Mesendoderm (in vitro differentiated cells): ENCODE measurements at regions not wholly inside any gene's neighbourhood (a gene's known extent, or its start where the extent isn't known, plus 50 kb on each side); places are given as distances from the start of the nearest gene placed in this dataset.
A peak's percentile ranks its signal among the peaks of the same experiment; 100 is the strongest.

ENCODE experiments used
- DNase-seq: peaks from one replicate; pipeline ENCODE4 v3.0.0; 2013
- H2AK5ac ChIP-seq: 2 replicates; pipeline ENCODE4 v1.6.1; 2013; ENCODE audit warnings: low read length, inconsistent platforms
- H2BK120ac ChIP-seq: 2 replicates; pipeline ENCODE4 v1.6.1; 2013; ENCODE audit warnings: low read depth, mild to moderate bottlenecking, low read length, moderate library complexity, mixed read lengths
- H2BK15ac ChIP-seq: replicated peaks from 2 replicates; pipeline ENCODE4 v1.6.1; 2013; ENCODE audit warnings: low read depth, mild to moderate bottlenecking, moderate library complexity
- H2BK5ac ChIP-seq: 2 replicates; pipeline ENCODE4 v1.6.1; 2013; ENCODE audit warnings: low read length, inconsistent platforms
- H3K18ac ChIP-seq: 2 replicates; pipeline ENCODE4 v1.6.1; 2013; ENCODE audit warnings: mild to moderate bottlenecking, low read length, mixed read lengths
- H3K23ac ChIP-seq: one replicate; pipeline ENCODE4 v1.6.1; 2013; ENCODE audit warnings: low read length
- H3K27ac ChIP-seq: 2 replicates; pipeline ENCODE4 v1.5.1; 2013; ENCODE audit warnings: low read depth, mild to moderate bottlenecking, inconsistent platforms, low read length, moderate library complexity
- H3K27me3 ChIP-seq: 2 replicates; pipeline ENCODE4 v1.6.1; 2013; ENCODE audit warnings: low read length, control low read depth, mild to moderate bottlenecking, inconsistent platforms; ENCODE audit not compliant: insufficient read depth, poor library complexity
- H3K36me3 ChIP-seq: 2 replicates; pipeline ENCODE4 v1.6.1; 2013; ENCODE audit warnings: low read length, inconsistent platforms; ENCODE audit not compliant: control insufficient read depth, insufficient read depth
- H3K4ac ChIP-seq: one replicate; pipeline ENCODE4 v1.6.1; 2013; ENCODE audit warnings: low read depth, mild to moderate bottlenecking, low read length, moderate library complexity
- H3K4me1 ChIP-seq: 2 replicates; pipeline ENCODE4 v1.6.1; 2013; ENCODE audit warnings: low read depth, low read length, inconsistent platforms; ENCODE audit not compliant: control insufficient read depth
- H3K4me2 ChIP-seq: 2 replicates; pipeline ENCODE4 v1.6.1; 2013; ENCODE audit warnings: low read length
- H3K4me3 ChIP-seq: 2 replicates; pipeline ENCODE4 v1.5.1; 2013; ENCODE audit warnings: mild to moderate bottlenecking, low read length
- H3K56ac ChIP-seq: one replicate; pipeline ENCODE4 v1.6.1; 2013; ENCODE audit warnings: low read length
- H3K79me1 ChIP-seq: 2 replicates; pipeline ENCODE4 v1.6.1; 2013; ENCODE audit warnings: low read length, inconsistent platforms
- H3K79me2 ChIP-seq: 2 replicates; pipeline ENCODE4 v1.6.1; 2013; ENCODE audit warnings: mild to moderate bottlenecking, low read length; ENCODE audit not compliant: control insufficient read depth, insufficient read depth
- H3K9ac ChIP-seq: 2 replicates; pipeline ENCODE4 v1.6.1; 2013; ENCODE audit warnings: low read length, inconsistent platforms
- H4K5ac ChIP-seq: one replicate; pipeline ENCODE4 v1.6.1; 2013; ENCODE audit warnings: low read length
- H4K8ac ChIP-seq: one replicate; pipeline ENCODE4 v1.6.1; 2013; ENCODE audit warnings: low read depth, mild to moderate bottlenecking, control low read depth, low read length, moderate library complexity
- WGBS: extraction: QIAGEN DNeasy Blood & Tissue Kit; methylation state at CpG from one replicate; pipeline ENCODE4 v1.1.7; 2013; ENCODE audit warnings: low lambda C conversion rate, missing lambda C conversion rate; ENCODE audit not compliant: insufficient coverage; ENCODE audit errors: extremely low coverage; 5-methylcytosine and 5-hydroxymethylcytosine counted together

- Histone ChIP-seq H3K79me2 (no peaks in the 10 kb centered on the region), H3K4ac (no peak overlapping the region), H3K4me1 (no peaks in the 10 kb centered on the region), H3K23ac (no peak overlapping the region), H4K5ac (no peak overlapping the region), H3K27ac (no peak overlapping the region), H4K8ac (no peak overlapping the region), H3K56ac (no peak overlapping the region), H3K27me3 (no peaks in the 10 kb centered on the region), H3K79me1 (no peaks in the 10 kb centered on the region), H2BK5ac (no peak overlapping the region), H2BK120ac (no peak overlapping the region), H3K9ac (no peak overlapping the region), H2AK5ac (no peak overlapping the region), H3K36me3 (no peaks in the 10 kb centered on the region), H2BK15ac (no peak overlapping the region), H3K18ac (no peak overlapping the region), H3K4me2 (no peak overlapping the region), H3K4me3 (no peak overlapping the region)
- DNase-seq: no peak
- no CpG with 5 or more reads among the region's 5 CpGs for WGBS
Measured at GRCh38 chr9:99624499-99625233, 197.0 kb upstream of the NR4A3 start.

DNA sequence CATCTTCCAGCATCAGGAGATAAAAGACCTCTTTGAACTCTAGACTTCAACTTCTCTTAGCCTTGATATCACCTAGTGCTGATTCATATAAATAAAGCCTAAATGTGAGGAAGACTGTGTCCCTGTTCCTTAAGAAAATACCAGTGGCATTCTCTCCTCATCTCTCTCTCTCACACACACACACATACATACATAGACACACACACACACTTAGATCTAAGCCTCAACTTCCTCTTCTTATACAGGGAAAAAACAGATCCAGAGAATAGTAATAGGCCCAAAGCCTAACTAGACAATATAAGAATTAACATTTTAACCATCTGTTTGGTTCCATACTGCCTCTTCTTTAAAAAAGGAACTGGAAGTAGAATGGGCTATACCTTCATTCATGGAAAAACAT is 195.3 kb upstream of the NR4A3 start:
- no peaks in the 10 kb centered on the region for H3K27me3 ChIP-seq
- no peaks in the 10 kb centered on the region for H3K79me1 ChIP-seq
- no peak overlapping the region for H2BK5ac ChIP-seq
- H3K9ac ChIP-seq: no peak overlapping the region
- H4K5ac ChIP-seq: no peak overlapping the region
- no peak overlapping the region for H2BK120ac ChIP-seq
- no peak overlapping the region for H3K4me3 ChIP-seq
- H3K36me3 ChIP-seq: no peaks in the 10 kb centered on the region
- H3K4me2 ChIP-seq: no peak overlapping the region
- H3K27ac ChIP-seq: no peak overlapping the region
- no peak overlapping the region for H3K4ac ChIP-seq
- no peaks in the 10 kb centered on the region for H3K79me2 ChIP-seq
- no peak for DNase-seq
- no peak overlapping the region for H3K18ac ChIP-seq
- H2BK15ac ChIP-seq: no peak overlapping the region
- no peak overlapping the region for H4K8ac ChIP-seq
- H3K4me1 ChIP-seq: no peaks in the 10 kb centered on the region
- no peak overlapping the region for H3K56ac ChIP-seq
- H2AK5ac ChIP-seq: no peak overlapping the region
- H3K23ac ChIP-seq: no peak overlapping the region

- H2BK5ac ChIP-seq: no peak overlapping the region
- no peak overlapping the region for H4K8ac ChIP-seq
- H3K79me2 ChIP-seq: no peaks in the 10 kb centered on the region
- H3K4me2 ChIP-seq: no peak overlapping the region
- no peak overlapping the region for H2BK120ac ChIP-seq
- no peak overlapping the region for H3K18ac ChIP-seq
- H3K4me1 ChIP-seq: no peaks in the 10 kb centered on the region
- H3K27me3 ChIP-seq: no peaks in the 10 kb centered on the region
- H2BK15ac ChIP-seq: no peak overlapping the region
- H3K36me3 ChIP-seq: no peaks in the 10 kb centered on the region
- H4K5ac ChIP-seq: no peak overlapping the region
- no peak for DNase-seq
- no peak overlapping the region for H3K4me3 ChIP-seq
- no peak overlapping the region for H3K4ac ChIP-seq
- no peak overlapping the region for H2AK5ac ChIP-seq
- no peak overlapping the region for H3K27ac ChIP-seq
- no peak overlapping the region for H3K9ac ChIP-seq
- no peak overlapping the region for H3K23ac ChIP-seq
- H3K56ac ChIP-seq: no peak overlapping the region
- H3K79me1 ChIP-seq: no peaks in the 10 kb centered on the region
Measured at GRCh38 chr9:99628285-99628684, 193.4 kb upstream of the NR4A3 start.

DNA sequence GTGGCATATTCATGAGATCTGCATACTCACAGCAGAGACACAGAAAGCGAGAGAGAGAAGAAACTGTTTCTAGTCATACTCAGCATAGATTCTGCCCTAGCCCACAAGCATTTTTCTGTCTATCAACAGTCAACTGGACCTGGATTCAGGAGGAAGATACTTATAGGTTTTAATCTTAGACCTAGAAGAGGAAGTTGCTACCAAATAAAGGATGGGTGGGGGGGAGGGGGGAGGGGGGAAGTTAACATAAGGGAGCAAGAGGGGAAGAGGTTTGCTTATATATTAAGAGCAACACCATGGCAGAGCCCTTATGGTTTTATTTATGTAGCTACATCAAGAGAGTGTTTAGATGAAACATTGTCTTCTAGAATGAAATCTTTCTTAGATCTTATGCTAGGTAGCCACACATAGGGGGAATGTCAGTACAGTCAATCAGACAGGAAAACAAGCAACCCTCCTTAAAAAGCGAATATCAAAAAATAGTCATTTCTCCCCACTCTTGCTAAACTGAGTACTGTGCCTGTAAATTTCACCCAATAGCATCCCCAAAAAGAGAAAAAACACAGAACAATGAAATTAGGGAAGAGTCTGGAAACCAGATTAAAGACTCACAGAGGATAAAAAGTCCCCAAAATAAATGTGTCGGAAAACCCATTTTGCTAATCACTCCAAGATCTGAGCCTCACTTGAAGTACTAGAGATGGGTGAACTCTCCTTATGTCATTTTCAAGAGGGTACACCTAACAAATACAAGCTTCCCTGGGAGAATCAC is 192.7 kb upstream of the NR4A3 start:
- no peaks in the 10 kb centered on the region for H3K4me1 ChIP-seq
- no peak overlapping the region for H3K56ac ChIP-seq
- H4K8ac ChIP-seq: peak overlapping the region; percentile 39
- no peak overlapping the region for H3K4ac ChIP-seq
- no peak overlapping the region for H3K4me3 ChIP-seq
- H3K18ac ChIP-seq: no peak overlapping the region
- no peak overlapping the region for H4K5ac ChIP-seq
- H3K36me3 ChIP-seq: no peaks in the 10 kb centered on the region
- H3K27ac ChIP-seq: no peak overlapping the region
- H2AK5ac ChIP-seq: no peak overlapping the region
- H3K9ac ChIP-seq: no peak overlapping the region
- no peak overlapping the region for H2BK5ac ChIP-seq
- H3K27me3 ChIP-seq: no peaks in the 10 kb centered on the region
- H3K79me1 ChIP-seq: no peaks in the 10 kb centered on the region
- H2BK15ac ChIP-seq: no peak overlapping the region
- no peak for DNase-seq
- no peak overlapping the region for H3K4me2 ChIP-seq
- H3K79me2 ChIP-seq: no peaks in the 10 kb centered on the region
- no peak overlapping the region for H3K23ac ChIP-seq
- no CpG with 5 or more reads among the region's 3 CpGs for WGBS
- H2BK120ac ChIP-seq: no peak overlapping the region

DNA sequence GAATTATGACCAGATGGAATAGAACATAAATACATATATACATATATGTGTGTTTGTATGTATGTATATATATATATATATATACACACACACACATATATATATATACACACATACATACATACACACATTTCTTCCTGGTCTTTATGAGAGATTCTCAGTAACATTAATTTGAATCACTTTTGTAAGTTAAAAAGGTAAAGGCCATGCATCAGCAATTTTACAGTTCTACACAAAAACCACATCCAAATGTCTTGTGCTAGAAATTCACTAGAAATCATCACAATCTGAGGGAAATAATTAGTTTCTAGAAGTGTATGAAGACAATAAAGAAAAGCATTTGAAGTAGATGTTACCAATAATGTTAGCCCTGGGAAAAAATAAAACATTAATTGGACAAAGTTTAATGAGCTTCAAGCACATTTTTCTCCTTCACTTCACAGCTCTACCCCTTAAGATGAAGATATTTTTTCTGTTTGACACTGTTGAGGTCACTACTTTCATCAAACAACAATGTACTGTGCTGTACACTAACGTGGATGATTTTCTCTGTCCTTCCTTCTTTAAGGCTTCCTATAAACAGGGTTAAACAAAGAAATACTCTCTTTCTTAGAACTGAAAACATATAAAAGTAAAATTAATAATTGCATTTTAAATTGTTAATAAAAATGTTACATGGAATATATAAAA is 189.2 kb upstream of the NR4A3 start:
- Histone ChIP-seq H3K4me1 (no peaks in the 10 kb centered on the region), H3K4ac (no peak overlapping the region), H2BK5ac (no peak overlapping the region), H3K18ac (no peak overlapping the region), H3K27ac (no peak overlapping the region), H3K79me2 (no peaks in the 10 kb centered on the region), H2BK120ac (no peak overlapping the region), H2BK15ac (no peak overlapping the region), H2AK5ac (no peak overlapping the region), H3K27me3 (no peaks in the 10 kb centered on the region), H3K56ac (no peak overlapping the region), H3K4me2 (no peak overlapping the region), H3K23ac (no peak overlapping the region), H3K9ac (no peak overlapping the region), H4K8ac (no peak overlapping the region), H3K36me3 (no peaks in the 10 kb centered on the region), H3K79me1 (no peaks in the 10 kb centered on the region), H4K5ac (no peak overlapping the region), H3K4me3 (no peak overlapping the region)
- no CpG with 5 or more reads among the region's 1 CpG for WGBS
- DNase-seq: no peak
